GM21529 (cell line): ENCODE measurements at regions not wholly inside any gene's neighbourhood (a gene's known extent, or its start where the extent isn't known, plus 50 kb on each side); places are given as distances from the start of the nearest gene placed in this dataset.

ENCODE experiments used
- ATAC-seq: cut with Tn5 transposase; IDR thresholded peaks from one replicate; pipeline ENCODE4 v1.9.1; 2021; ENCODE audit not compliant: unreplicated experiment

DNA sequence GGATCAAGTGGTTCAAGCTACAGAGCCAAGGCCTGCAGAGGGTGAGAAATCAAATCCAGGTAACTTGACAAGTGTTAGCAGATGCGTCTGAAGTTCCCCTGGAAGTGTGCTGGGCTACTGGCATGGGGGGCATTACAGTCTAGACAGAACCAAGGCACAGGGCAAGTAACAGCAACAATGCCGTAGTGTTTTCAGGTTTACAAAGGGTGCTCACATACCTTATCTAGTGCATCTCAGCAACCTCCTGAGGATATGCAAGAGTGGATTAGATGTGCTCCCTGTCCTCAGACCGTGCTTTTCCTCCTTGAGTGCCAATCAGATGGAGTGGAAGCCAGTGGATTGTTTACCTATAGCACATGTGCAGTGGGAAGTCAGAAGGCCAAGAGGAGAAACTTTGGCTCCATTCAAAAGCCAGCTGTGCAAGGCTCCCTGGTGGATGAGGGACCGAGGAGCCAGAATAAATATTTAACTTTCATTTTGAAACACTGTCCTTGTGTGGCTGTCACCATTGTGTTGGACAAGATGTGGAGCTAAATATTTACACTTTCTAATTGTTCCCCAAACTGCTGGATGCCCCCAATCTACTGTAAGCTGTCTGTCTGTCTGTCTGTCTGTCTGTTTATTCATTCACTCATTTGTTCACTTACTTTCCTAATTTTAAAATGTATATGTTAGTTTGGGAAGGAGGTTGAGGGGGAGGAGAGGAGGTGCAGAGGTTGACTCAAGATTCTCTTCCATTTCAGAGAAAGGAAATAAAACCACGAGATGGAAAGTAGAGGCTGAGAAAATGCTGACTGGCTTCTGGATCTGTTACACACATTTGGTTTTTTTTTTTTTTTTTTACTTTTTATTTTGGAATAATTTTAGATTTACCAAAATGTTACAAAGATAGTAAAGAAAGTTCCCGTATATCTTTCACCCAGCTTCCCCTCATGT, 184.0 kb upstream of the PARP11 start:
- ATAC-seq, result no peak

DNA sequence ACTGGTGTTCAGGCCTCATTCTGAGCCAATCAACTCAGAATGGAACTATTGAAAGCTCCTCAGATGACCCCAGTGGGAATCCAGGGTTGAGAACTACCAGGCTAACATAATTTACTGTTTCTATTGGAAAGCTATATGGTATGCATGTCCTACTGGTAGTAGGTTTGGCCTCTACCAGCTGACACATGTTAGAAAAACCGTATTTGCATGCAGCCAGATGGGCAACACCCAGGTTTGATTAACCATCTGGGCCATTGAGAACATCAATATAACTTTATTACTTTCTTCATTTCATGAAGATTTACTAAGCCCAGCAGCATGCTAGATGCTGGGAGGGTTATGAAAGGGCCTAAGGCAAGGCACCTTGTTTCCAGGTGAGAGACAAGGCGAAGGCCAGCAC, 181.4 kb upstream of the PARP11 start:
- ATAC-seq, result no peak

DNA sequence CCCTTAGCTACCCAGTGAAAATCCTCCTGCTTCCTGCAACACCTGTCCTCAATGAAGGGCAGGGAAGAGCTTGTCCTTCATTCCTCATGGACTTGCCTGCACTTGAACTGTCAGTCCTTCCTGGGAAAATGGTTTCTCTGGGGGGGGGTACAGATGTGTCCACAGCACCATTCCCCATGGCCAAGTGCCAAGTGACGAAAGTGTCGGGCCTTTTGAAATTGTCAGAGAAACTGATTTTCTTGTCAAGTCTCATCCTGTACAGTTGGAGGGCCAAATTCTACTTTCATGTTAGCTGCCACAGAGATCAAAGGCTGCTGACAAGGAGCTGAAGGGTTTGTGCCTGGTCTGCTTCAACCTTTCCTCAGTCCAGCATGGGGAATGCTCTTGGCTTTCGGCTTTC, 179.5 kb upstream of the PARP11 start:
- ATAC-seq, result no peak

DNA sequence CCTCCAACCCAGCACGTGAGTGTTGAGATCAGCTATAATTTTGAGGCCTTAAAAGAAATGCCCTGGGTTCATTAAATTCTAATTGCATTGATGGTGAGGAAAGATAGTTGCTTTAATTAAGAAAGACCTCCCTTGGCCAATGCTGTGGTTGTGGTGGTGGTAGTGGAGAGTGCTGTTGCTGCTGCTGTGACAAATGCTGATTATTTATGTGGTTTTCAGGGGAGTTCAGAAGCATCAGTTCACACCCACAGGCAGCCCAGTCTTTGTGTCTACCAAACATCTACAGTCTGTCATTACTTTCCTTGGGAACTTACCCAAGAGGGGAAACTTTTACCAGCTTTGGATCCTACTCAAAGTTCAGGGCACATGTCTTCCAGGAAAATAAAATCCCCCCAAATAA, 178.4 kb upstream of the PARP11 start:
- no peak for ATAC-seq

DNA sequence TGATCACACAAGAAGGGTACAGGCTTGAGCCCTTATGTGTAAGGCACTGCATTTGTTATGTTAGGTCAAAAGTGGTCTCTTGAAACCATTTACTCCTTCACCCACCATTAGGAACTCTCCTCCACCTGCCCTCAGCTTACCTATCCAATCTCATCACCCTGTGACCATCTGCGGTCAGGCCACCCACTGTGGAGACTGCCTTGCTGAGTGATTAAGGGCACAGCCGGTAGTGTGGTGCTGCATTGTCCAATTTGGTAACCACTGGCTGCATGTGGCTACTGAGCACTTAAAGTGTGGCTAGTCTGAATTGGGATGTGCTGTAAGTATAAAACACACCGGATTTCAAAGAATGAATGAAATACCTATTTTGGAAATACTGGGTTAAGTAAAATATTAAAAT, 177.1 kb upstream of the PARP11 start:
- ATAC-seq, result no peak

DNA sequence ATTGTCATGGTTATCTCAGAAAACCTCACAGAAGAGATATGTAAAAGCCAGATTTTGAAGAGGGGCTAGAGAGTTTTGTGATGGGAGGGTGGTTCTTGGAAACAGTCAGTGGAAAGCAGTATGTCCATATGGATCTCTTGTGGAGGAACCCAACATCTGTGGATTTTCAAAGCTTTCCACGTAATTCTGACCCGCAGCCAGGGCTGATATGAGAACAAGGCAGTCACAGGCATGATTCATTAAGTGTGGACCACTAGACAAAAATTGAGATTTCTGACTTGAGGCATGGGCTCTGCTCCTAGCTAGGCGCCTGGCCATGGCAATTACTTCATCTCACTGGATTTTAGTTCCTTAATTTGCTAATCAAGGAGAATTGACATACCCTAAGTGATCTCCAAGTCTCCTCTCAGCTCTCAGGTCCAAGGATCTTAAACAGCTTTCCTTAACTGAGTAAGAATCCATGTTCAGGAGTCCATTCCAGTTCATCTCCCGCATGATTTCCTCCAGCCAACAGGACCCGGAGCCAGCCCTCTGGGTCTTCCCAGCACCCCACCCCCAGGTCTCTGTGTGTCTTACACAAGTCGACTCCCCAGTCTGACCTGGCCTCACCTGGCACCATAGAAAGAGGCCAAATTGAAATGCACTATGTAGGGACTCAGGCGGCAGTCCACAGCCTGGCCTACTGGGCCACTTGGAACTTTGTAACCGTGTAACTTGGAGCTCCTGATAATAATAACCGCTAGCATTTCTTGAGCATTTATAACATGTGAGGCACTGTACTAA, 176.3 kb upstream of the PARP11 start:
- no peak for ATAC-seq

DNA sequence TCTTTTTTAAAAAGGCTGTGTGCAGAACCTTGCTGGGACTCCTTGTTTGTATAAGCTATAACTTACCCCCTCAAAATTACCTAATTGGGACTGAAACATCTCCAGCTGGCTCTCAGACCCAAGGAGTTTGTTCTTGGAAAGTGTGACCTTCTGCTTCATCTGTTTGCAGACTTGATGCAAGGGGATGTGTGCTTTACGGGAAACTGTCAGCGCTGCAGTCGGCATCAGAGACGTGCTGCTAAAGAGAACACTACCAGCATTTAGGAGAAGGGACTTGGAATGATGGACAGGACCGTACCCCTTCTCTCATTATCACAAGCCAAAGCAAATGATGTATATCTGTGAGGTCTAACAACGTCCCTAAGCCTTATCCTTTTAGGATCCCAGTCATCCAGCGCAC, 174.2 kb upstream of the PARP11 start:
- no peak for ATAC-seq

DNA sequence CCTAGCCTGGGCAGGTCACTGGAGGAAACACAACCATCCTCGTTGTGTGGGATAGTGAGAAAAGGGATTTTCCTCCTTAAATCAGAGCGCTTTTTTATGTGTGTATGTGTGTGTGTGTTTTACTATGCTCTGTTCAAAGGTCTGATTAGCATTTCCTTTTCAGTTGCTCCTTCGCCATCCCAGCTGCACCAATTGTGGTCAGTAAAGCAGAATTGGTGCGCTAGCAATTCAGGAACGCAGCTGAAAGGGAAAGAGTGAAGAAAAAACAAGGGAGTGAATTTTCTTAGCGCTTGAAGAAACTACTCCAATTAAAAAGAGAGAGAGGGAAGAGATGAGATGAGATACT, 173.3 kb upstream of the PARP11 start:
- ATAC-seq, result no peak

DNA sequence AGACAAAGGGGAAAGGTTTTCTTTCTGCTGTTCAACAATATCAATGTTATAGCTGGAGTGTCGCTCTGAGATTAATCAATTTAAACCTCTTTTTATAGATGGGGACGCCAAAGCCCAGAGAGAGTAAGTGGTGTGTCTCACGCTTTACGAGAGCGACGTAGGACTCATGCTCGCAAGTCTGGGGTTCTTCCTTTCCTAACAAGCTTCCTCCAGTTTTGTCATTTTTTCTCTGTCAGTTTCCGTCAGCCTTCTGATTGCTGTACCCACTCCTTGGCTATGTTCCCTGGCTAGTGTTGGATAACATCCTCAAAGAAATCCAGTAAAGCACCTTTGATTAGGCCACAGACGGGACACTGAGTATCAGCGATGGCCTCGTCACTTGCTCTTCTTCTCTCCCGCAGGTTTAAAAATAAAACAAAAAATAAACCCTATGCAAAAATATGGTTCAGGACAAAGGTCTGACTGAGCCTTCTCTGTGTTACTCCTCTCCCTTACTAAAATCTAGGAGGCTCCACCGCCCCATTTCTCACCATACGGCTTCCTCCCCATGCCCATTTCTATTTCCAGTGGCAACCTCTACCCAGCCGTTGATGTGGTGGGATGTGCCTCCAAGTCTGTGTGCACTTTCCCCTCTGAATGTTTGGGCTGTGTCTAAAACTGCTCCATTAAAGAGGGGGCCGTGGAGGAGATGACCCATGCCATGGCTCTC, 172.7 kb upstream of the PARP11 start:
- ATAC-seq, result no peak

DNA sequence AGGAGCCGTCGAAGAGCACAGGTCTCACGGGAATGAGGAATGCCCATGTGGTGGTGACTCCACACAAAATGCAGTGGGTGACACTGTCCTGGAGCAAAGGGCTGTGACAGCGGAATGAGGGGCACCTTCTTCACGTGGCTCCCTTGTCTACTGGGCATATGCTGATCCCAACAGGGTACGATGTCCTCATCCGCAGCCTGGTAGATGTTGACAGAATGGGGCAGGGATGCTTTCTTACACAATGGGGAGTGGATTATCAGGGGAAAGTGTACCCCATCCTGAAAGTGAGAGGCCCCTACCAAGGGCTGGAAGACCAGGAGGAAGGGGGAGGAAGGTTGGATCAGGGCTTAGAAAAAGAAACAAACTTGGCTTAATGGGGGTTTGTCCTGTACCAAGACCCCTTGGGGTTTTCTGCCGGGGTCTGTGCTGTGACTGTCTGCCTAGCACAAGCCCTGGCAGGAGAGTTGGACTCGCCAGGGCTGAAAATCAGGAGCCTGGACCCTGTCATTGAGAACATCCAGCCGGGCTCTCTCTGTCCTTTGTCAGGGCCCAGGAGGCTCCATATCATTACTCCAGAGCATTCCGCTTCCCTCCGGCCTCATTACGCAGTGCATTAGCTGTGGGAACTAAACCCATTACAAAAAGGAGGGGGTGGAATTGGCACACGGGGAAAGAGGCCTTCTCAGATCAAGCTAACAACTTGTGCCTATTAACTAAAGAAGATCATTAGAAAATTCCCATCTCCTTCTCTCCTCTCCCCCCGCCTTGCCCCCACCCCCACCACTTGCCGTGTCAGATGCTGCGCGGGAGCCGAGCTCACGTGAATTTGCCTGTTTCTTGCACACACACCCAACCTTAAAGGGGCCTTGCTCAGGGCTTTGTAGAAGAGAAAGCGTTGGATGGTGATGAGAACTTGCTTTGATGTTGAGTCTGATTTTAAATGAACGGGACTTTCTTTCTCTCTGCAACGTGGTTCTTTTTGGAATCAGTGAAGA, 171.8 kb upstream of the PARP11 start:
- ATAC-seq, result no peak

DNA sequence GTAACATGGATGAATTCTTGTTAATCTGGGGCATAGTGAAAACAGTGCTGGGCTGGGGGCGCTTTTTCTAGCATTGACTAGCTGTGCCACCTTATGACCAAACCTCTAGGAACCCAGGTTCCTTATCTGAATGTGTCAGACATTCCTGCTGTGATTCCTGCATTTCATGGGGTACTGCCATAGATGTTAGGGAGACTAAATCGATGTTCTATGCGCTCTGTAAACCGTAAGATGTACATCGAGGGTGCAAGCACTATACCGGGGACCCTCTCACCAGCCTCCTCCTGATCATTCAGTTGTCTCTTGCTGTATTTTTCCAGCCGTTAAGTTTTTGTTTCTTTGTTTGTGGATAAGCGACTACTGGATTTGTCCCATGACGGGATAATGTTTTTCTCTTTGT, 170.9 kb upstream of the PARP11 start:
- ATAC-seq, result no peak

DNA sequence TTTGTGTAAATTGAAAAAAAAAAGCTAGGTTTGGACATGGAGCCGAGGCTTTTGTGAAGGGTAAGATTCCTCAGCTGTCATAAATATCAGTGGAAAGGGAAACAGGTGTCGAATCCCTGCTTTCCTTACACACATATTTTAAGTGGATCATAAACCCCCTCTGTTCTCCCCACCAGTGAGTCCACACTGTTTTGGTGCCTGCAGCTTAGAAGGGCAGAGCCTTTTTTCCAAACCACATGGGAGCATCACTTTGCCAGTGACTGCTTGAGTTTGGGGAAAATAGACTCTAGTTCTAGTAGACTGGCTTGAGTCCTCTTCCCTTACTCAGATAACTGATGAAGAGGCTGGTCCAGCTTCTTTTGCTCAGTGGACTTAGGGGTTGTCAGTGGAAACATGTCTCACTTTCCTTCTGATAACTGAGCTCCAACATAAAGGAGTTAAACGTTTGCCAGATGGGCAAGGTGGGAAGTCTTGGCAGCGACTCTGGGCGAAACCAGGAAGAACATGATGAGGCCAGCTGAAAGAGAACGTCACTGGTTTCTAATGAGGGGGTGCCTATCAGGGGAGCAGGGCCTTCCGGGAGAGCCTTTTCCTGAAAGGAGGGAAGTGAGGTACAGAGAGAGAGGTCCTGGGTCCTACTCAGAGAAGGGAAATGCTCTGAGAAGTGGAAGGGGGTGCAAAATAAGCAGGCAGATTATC, 168.1 kb upstream of the PARP11 start:
- no peak for ATAC-seq

DNA sequence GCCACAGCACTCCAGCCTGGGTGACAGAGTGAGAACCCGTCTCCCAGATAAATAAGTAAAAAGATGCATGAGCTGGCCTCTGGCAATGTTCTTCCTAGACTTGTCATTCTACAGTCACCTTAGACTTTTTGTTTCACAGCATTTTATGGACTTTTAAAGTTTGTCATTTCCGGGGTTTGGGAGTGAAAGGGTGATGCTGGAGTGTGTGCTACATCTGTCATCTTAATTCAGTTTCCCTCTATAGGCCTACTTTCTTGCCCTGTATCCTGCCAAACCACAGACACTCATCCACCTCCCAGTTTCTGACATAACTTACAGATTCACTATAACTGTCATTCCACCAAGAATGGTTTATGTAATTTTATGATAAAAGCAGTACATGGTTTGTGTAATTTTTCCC, 166.7 kb upstream of the PARP11 start:
- no peak for ATAC-seq

DNA sequence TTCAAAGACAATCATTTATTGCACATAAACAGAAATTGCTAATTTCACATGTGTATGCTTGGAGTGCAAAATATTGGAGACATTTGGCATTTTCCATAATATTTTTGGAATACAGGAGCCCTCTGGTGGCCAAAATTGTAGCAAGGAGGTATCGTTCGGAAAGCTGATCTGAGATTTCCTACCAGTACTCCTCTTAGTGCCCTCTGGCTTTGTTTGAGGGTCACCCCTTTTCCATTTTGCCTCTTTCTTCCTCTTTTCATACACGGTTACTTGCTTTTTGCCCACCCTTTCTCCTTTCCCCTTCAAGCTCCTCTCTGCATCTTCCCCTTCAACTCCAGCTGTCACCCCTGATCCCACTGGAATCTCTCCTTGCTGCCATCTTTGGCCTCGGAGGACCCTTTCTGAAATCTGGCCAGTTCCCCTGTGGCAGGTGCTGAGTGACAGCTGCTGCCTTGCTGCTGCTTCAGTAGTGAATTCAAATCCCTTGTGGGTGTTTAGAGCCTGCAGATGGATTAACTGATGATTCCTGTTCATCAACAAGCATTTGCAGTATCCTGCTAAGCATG, 164.6 kb upstream of the PARP11 start:
- ATAC-seq, result no peak

DNA sequence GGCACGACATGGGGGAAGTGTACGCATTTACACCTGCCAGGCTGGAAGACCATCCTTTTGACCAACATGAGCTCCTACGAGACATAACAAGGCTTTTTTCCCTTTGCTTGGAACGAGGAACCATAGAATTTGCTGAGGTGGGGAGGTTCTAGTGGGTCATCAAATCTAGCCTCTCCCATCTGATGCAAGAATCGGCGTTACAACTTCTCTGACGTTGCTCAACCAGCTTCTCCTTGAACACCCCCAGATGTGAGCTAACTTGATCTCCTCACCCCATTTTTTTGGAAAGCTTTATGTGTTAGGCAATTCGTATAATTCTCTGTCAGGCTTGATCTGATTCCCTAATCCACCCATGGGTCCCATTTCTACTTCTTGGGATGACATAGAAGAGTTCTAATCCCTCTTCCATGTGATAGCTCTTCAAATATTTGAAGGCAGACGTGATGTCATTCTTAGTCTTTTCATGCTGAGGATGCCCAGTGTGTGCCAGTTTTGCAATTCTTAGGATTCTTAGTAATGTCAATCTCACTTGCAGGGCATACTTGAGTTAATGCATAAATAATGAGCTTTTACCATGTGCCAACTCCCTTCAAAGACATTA, 163.6 kb upstream of the PARP11 start:
- ATAC-seq, result no peak

DNA sequence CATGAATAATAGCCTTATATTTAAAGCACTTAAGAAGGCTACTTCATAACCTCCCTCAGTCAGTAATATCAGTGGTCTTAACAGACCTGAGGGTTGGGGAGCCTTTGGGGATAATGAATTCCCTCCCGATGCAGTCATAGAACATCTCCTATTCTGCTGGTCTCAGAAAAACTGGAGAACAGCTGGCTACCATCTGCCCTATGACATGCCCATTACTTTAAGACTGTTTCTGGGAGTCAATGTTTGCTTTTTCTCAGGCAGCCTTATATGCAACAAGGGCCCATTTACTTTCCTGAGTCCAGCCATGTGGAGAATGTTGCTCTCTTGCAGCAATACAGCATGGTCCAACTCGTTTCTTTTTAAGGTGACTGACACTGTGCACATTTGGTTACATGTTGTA, 161.7 kb upstream of the PARP11 start:
- no peak for ATAC-seq

DNA sequence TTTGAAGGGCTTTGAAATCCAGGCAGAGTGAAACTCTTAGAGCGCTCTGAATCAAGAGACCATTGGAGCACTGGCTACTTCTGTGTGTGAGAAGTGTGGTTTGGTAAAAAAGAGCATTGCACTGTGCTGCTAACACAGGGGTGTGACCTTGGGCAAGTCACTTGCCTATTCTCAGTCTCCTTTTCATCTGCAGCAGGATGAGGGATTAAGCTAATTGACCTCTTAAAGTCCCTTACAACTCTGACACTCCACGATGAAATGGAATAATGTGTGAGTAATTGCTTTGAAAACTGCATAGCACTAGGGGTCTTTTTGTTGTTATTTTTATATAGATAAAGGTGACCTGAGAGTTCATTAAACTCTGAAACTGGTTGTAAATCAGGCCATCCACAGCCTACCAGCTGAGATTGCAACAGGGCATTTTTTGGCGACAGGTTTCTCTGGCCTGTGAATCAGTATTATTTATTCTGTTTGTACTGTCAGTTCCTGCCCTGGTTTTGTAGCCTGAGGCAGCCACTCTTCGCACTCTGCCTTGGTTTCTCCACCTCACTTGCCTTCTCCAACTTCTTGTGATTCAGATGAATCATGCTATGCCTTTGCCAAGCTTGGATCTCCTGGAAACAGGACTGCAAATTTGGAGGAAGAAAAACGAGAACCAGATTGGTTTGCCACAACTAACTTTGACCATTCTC, 159.9 kb upstream of the PARP11 start:
- ATAC-seq, result no peak

DNA sequence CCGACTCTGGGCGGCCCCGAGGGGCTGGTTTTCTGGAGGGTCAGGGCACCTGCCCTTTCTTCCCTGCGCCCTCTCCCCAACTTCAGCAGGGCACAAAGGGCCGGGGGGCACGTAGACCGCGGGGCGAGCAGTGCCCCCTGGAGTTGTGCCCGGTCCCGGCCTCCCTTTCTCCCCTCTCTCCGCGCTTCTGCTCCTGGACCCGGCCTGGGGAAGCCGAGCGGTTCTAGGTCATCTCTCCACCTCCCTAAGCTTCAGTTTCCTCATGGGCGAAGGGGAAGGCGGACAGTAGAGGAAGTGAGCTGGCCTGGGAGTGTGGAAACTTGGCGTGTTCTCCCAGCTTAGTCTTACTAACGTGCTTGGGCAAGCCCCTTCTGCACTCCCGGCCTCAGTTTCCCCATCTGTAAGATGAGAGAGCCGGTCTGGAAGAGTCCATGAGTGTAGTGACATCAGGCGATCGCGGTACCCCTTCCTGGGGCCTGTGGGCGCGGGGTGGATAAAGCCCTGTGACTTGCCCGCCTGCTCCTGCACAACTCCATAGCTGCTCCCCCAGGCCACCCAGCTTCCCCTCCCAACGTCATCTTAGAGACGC, 158.6 kb upstream of the PARP11 start:
- ATAC-seq, result no peak
